ENCODE measurements at regions not wholly inside any gene's neighbourhood (a gene's known extent, or its start where the extent isn't known, plus 50 kb on each side); places are given as distances from the start of the nearest gene placed in this dataset.
"Not testable (repeated sequence)": the region's sequence is repeated elsewhere in the genome, so short reads cannot be mapped to it uniquely, and the experiment has no call there.

- no peak for DNase-seq (ENCODE audit: low read depth in 2 of 2, low spot score in 1 of 2)
Observed at GRCh38 chr7:66502230-66503035, 126.2 kb upstream of the KCTD7 start.

- DNase-seq (ENCODE audit: low read depth in 2 of 2, low spot score in 1 of 2): no peak
Observed at GRCh38 chr7:66503036-66503370, 125.7 kb upstream of the KCTD7 start.

DNA sequence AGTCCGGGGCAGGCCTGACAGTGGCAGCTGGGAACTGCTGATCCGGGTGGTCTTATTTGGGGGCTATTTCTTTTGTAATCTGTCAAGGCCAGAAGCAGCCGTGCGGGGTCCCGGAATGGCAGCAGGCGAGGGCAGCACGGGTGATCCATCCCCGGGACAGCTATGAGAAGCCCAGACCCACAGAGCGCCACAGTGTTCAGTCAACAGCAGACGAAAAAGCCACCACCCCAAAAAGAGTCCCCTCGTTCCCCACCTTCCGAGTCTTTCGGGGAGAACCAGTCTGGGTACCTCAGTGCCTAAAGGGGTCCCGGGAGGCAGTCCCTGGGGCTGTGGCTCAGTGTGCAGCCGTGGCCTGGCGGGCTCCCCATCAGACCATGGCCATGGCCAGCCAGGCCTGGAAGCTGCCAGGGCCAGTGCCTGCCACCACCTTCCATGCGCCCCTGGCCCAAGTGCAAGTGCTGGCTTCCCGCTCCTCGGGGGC is 125.1 kb upstream of the KCTD7 start:
- DNase-seq (ENCODE audit: low read depth in 2 of 2, low spot score in 1 of 2): no peak

GRCh38 chr7:66504131-66504530 is 124.5 kb upstream of the KCTD7 start:
- no peak for DNase-seq (ENCODE audit: low read depth in 2 of 2, low spot score in 1 of 2)

GRCh38 chr7:66505009-66505408 is 123.7 kb upstream of the KCTD7 start:
- no peak for DNase-seq (ENCODE audit: low read depth in 2 of 2, low spot score in 1 of 2)

- DNase-seq (ENCODE audit: low read depth in 2 of 2, low spot score in 1 of 2): no peak
Observed at GRCh38 chr7:66505531-66506451, 122.9 kb upstream of the KCTD7 start.

DNA sequence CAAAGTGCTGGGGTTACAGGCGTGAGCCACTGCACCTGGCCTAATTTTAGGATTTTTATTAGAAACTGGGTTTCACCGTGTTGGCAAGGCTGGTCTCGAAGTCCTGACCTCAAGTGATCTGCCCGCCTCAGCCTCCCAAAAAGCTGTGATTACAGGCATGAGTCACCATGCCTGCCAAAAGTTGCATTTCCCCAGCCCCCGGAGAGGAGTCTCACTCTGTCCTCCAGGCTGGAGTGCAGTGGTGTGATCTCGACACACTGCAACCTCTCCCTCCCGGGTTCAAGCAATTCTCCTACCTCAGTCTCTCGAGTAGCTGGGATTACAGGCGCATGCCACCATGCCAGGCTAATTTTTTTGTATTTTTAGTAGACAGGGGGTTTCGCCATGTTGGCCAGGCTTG is 122.0 kb upstream of the KCTD7 start:
- not testable (repeated sequence) for DNase-seq (ENCODE audit: low read depth in 2 of 2, low spot score in 1 of 2)

- DNase-seq (ENCODE audit: low read depth in 2 of 2, low spot score in 1 of 2): no peak
Observed at GRCh38 chr7:66507764-66508296, 120.9 kb upstream of the KCTD7 start.

- no peak for DNase-seq (ENCODE audit: low read depth in 2 of 2, low spot score in 1 of 2)
Observed at GRCh38 chr7:66508431-66508830, 120.2 kb upstream of the KCTD7 start.

DNA sequence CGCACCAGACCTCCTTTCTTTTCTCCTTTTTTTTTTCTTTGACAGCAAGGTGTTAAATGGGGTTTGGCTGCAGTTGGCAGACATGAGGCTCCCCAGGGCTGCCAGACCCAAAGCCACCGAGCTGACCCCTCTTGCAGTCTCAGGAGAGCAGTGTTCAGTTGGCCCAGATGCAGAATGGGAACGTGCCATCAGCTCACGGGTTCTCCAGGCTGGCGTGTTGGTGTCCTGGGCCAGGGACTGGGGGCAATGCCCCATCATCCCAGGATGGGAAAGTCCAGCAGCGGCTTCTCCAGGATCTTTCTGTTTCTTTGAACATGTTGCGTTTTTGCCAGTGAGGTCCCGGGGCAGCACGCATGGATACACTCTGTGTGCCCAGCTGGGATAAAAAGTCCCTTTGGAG is 114.6 kb upstream of the KCTD7 start:
- DNase-seq (ENCODE audit: low read depth in 2 of 2, low spot score in 1 of 2): no peak

GRCh38 chr7:66517212-66517909 is 111.3 kb upstream of the KCTD7 start:
- DNase-seq (ENCODE audit: low read depth in 2 of 2, low spot score in 1 of 2): no peak

DNA sequence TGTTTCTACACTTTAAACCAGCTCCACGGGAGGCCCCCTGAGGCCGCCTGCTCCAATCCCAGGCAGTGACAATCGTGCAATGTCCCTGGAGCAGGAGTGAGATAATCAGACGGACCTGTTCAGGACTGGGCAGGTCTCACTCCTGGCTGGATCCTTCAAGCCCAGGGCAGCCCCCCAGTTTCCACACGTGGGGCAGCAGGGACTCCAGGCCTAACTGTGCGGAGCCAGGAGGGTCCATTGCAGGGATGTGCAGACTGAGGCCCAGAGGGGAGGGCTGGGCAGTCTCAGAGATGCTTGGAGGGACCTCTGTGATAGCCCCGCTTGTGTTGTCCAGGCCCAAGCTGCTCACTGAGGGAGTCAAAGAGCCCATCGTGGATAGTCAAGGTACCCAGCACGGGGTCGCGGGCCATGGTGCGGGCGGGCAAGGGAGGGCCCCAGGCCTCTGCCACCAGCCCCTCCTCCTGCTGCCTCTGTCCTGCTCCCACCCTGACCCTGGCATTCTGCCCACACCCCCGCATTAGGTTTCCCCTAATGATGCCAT is 110.5 kb upstream of the KCTD7 start:
- no peak for DNase-seq (ENCODE audit: low read depth in 2 of 2, low spot score in 1 of 2)

DNA sequence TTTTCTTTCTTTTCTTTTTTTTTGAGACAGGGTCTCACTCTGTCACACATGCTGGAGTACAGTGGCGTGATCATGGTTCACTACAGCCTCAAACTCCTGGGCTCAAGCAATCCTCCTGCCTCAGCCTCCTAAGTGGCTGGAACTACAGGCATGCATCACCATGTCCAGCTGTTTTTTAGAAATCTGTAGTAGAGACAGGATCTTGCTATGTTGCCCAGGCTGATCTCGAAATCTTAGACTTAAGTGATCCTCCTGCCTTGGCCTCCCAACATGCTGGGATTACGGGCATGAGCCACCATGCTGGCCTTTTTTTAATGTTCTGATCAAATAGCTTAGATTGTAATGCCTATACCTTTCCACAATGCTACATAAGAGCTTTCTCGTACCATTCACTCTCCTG is 107.0 kb upstream of the KCTD7 start:
- DNase-seq (ENCODE audit: low read depth in 2 of 2, low spot score in 1 of 2): no peak

GRCh38 chr7:66522518-66522917 is 106.2 kb upstream of the KCTD7 start:
- no peak for DNase-seq (ENCODE audit: low read depth in 2 of 2, low spot score in 1 of 2)

- no peak for DNase-seq (ENCODE audit: low read depth in 2 of 2, low spot score in 1 of 2)
Observed at GRCh38 chr7:66523409-66523808, 105.3 kb upstream of the KCTD7 start.

GRCh38 chr7:66524738-66525137 is 103.9 kb upstream of the KCTD7 start:
- no peak for DNase-seq (ENCODE audit: low read depth in 2 of 2, low spot score in 1 of 2)

GRCh38 chr7:66526782-66527181 is 101.9 kb upstream of the KCTD7 start:
- DNase-seq (ENCODE audit: low read depth in 2 of 2, low spot score in 1 of 2): not testable (repeated sequence)

- DNase-seq (ENCODE audit: low read depth in 2 of 2, low spot score in 1 of 2): no peak
Observed at GRCh38 chr7:66528652-66529051, 100.0 kb upstream of the KCTD7 start.

DNA sequence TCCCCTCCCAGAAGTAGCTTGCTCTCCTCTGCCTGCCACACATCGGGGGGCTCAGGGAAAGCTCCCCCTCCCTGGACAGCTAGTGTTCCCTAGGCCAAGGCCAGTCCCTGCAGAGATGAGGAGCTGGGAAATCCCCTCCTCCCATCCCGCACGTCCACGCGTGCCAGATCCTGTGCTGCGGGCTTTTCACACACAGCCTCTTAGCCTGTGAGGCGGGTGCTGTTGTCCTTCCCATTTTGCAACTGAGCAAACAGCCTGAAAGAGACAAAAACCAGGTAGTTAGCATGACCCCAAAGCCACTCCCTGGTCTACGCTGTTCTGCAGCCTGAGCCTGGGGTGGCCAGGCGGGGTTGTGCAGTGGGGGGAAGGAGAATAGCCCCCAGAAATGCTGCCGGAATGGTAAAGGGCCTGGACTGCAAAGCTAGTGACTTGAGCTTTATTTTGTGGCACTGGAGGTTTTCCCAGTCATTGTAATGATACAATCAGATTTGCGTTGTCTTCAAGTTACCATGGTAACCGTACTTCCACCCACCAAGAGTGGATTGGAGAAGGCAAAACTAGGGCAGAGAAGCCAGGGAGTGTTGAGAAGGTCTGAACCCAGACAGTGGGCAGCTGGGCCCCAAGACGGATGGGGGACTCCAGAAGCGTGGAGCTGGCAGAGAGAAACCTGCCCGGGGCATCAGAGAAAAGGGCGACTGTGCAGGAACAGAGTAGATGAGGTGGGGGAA is 98.6 kb upstream of the KCTD7 start:
- DNase-seq (ENCODE audit: low read depth in 2 of 2, low spot score in 1 of 2): no peak
